HG02884 (cell line): ENCODE measurements at regions not wholly inside any gene's neighbourhood (a gene's known extent, or its start where the extent isn't known, plus 50 kb on each side); places are given as distances from the start of the nearest gene placed in this dataset.

ENCODE experiments used
- ATAC-seq: cut with Tn5 transposase; IDR thresholded peaks from one replicate; pipeline ENCODE4 v1.9.1; 2021; ENCODE audit warnings: mild to moderate bottlenecking, moderate library complexity; ENCODE audit not compliant: unreplicated experiment

GRCh38 chr6:133748628-133749027 lies 140.3 kb upstream of the TCF21 start:
- no peak for ATAC-seq

- ATAC-seq: no peak
Measured at GRCh38 chr6:133749427-133749826, 139.5 kb upstream of the TCF21 start.

GRCh38 chr6:133752129-133752528 lies 136.8 kb upstream of the TCF21 start:
- ATAC-seq: no peak

GRCh38 chr6:133753756-133754155 lies 135.2 kb upstream of the TCF21 start:
- ATAC-seq: no peak

- ATAC-seq: no peak
Measured at GRCh38 chr6:133754298-133754697, 134.6 kb upstream of the TCF21 start.

- ATAC-seq: no peak
Measured at GRCh38 chr6:133756078-133756695, 132.7 kb upstream of the TCF21 start.

- ATAC-seq: no peak
Measured at GRCh38 chr6:133757335-133757734, 131.6 kb upstream of the TCF21 start.

- ATAC-seq: no peak
Measured at GRCh38 chr6:133758815-133759335, 130.0 kb upstream of the TCF21 start.

GRCh38 chr6:133759524-133759923 lies 129.4 kb upstream of the TCF21 start:
- ATAC-seq: no peak

GRCh38 chr6:133761706-133762105 lies 127.2 kb upstream of the TCF21 start:
- no peak for ATAC-seq

- ATAC-seq: no peak
Measured at GRCh38 chr6:133764008-133764753, 124.7 kb upstream of the TCF21 start.

GRCh38 chr6:133764754-133765208 lies 124.1 kb upstream of the TCF21 start:
- ATAC-seq: no peak

- no peak for ATAC-seq
Measured at GRCh38 chr6:133767357-133767970, 121.4 kb upstream of the TCF21 start.

- no peak for ATAC-seq
Measured at GRCh38 chr6:133768656-133769295, 120.1 kb upstream of the TCF21 start.

- ATAC-seq: no peak
Measured at GRCh38 chr6:133769463-133769862, 119.5 kb upstream of the TCF21 start.

- no peak for ATAC-seq
Measured at GRCh38 chr6:133772567-133772966, 116.3 kb upstream of the TCF21 start.

GRCh38 chr6:133773776-133774175 lies 115.1 kb upstream of the TCF21 start:
- ATAC-seq: no peak

GRCh38 chr6:133774356-133774755 lies 114.6 kb upstream of the TCF21 start:
- ATAC-seq: no peak

- ATAC-seq: no peak
Measured at GRCh38 chr6:133778414-133779130, 110.3 kb upstream of the TCF21 start.

GRCh38 chr6:133779916-133780695 lies 108.8 kb upstream of the TCF21 start:
- ATAC-seq: no peak
